Caco-2 (cell line): ENCODE measurements at regions not wholly inside any gene's neighbourhood (a gene's known extent, or its start where the extent isn't known, plus 50 kb on each side); places are given as distances from the start of the nearest gene placed in this dataset.

Experiments used
- BruUV-seq: library from RNA; stranded (reverse); fragments of 400-500 nt; replicated peaks from 2 replicates; lab custom pipeline; 2021; lab: Mats Ljungman, UMichigan
- CTCF ChIA-PET: fragments of 300-600 bp; sonication (Branson Sonifier 250); formaldehyde crosslinking; loops from one replicate; lab custom pipeline; 2022; ENCODE audit warnings: antibody characterized with exemption; lab: Charles Lee
- POLR2A ChIA-PET: fragments of 300-600 bp; sonication (Branson Sonifier 250); formaldehyde crosslinking; loops from one replicate; lab custom pipeline; 2022; ENCODE audit warnings: antibody characterized with exemption; lab: Charles Lee
- DNase-seq, 2 experiments: peaks; one replicate each; pipeline versions ENCODE4 v3.0.0 to v3.0.0-alpha.2; 2020 to 2022
- H3K27me3 ChIP-seq: replicated peaks from 2 replicates; pipeline ENCODE4 v1.6.0; 2011; ENCODE audit warnings: low read length; ENCODE audit not compliant: control insufficient read depth, insufficient read depth
- H3K36me3 ChIP-seq: 2 replicates; pipeline ENCODE4 v1.5.1; 2011; ENCODE audit warnings: low read length; ENCODE audit not compliant: control insufficient read depth, insufficient read depth
- H3K4me1 ChIP-seq: fragments of 250-450 bp; sonication (Bioruptor Pico); 2 replicates; pipeline ENCODE4 v1.5.1; 2020; ENCODE audit warnings: mild to moderate bottlenecking
- H3K4me3 ChIP-seq: 2 replicates; pipeline ENCODE4 v1.5.1; 2011; ENCODE audit warnings: low read depth, mild to moderate bottlenecking, control low read depth, low read length
- H3K9me3 ChIP-seq: fragments of 250-450 bp; sonication (Bioruptor Pico); 2 replicates; pipeline ENCODE4 v1.5.1; 2020; ENCODE audit warnings: mild to moderate bottlenecking, moderate library complexity
- H3K27ac Mint-ChIP-seq: one replicate; pipeline ENCODE4 v1.8.0; 2022; ENCODE audit warnings: mixed read lengths; ENCODE audit not compliant: unreplicated experiment
- H3K27me3 Mint-ChIP-seq: one replicate; pipeline ENCODE4 v1.8.0; 2022; ENCODE audit warnings: mixed read lengths; ENCODE audit not compliant: insufficient read depth, unreplicated experiment
- H3K36me3 Mint-ChIP-seq: one replicate; pipeline ENCODE4 v1.8.0; 2022; ENCODE audit warnings: mild to moderate bottlenecking, mixed read lengths; ENCODE audit not compliant: insufficient read depth, unreplicated experiment
- H3K4me1 Mint-ChIP-seq: one replicate; pipeline ENCODE4 v1.8.0; 2022; ENCODE audit warnings: low read depth, mixed read lengths; ENCODE audit not compliant: unreplicated experiment
- H3K4me3 Mint-ChIP-seq: one replicate; pipeline ENCODE4 v1.8.0; 2022; ENCODE audit warnings: mild to moderate bottlenecking, moderate library complexity, mixed read lengths; ENCODE audit not compliant: unreplicated experiment
- H3K9me3 Mint-ChIP-seq: one replicate; pipeline ENCODE4 v1.8.0; 2022; ENCODE audit warnings: mixed read lengths; ENCODE audit not compliant: unreplicated experiment
- intact Hi-C: fragments of 100-400 bp; cut with micrococcal nuclease; formaldehyde crosslinking; loops from one replicate; pipeline ENCODE4 v1.10.0; 2022; ENCODE audit not compliant: unreplicated experiment
- TF ChIP-seq, protein P1 (sequence below), 2 experiments: fragments of 200-600 bp in 1 of 2; IDR thresholded peaks; 1 replicate in 1 of 2; 2 replicates in 1 of 2; pipeline versions ENCODE4 v1.5.1 to v1.8.0; 2011 to 2022; ENCODE audit warnings: antibody characterized with exemption in 1 of 2, control low read depth in 1 of 2, inconsistent platforms in 1 of 2, low read depth in 1 of 2, low read length in 1 of 2, mild to moderate bottlenecking in 1 of 2, moderate library complexity in 1 of 2; ENCODE audit not compliant: insufficient read depth in 1 of 2, severe bottlenecking in 1 of 2, unreplicated experiment in 1 of 2

GRCh38 chr6:133156689-133157088 is 84.5 kb upstream of the EYA4 start:
- no peaks in the 10 kb centered on the region for H3K36me3 ChIP-seq
- CTCF ChIA-PET, result no interaction called here
- peaks cover 17% of the 10 kb centered on the region for H3K27me3 Mint-ChIP-seq

DNA sequence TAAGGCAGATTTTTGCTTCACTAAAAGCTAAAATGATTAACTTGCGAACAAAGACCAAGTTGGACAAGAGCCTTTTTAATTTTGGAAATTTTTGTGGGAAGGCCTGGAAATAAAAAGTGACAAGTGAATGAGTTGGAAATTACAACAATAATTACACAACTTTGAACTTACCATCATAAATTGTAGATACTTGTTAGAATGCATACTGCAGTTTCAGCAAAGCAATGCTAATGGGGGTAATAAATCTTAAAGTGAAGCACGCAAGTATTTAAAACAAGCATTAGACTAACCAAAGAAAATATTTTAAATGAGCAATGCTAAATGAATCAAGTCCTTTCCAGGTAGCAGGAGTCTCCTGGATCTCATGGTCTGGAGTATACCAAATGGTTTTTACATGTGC is 83.2 kb upstream of the EYA4 start:
- Mint-ChIP-seq H3K9me3 (peaks cover 18% of the 10 kb centered on the region), H3K27me3 (peaks cover 6% of the 10 kb centered on the region), H3K27ac (no peak overlapping the region), H3K4me1 (no peaks in the 10 kb centered on the region), H3K36me3 (no peaks in the 10 kb centered on the region), H3K4me3 (no peak overlapping the region)
- Histone ChIP-seq H3K9me3 (no peaks in the 10 kb centered on the region), H3K4me3 (no peak overlapping the region), H3K4me1 (no peaks in the 10 kb centered on the region), H3K36me3 (no peaks in the 10 kb centered on the region), H3K27me3 (no peaks in the 10 kb centered on the region)
- no TSS peak for BruUV-seq
- POLR2A ChIA-PET, result no interaction called here
- TF ChIP-seq, protein P1, sequence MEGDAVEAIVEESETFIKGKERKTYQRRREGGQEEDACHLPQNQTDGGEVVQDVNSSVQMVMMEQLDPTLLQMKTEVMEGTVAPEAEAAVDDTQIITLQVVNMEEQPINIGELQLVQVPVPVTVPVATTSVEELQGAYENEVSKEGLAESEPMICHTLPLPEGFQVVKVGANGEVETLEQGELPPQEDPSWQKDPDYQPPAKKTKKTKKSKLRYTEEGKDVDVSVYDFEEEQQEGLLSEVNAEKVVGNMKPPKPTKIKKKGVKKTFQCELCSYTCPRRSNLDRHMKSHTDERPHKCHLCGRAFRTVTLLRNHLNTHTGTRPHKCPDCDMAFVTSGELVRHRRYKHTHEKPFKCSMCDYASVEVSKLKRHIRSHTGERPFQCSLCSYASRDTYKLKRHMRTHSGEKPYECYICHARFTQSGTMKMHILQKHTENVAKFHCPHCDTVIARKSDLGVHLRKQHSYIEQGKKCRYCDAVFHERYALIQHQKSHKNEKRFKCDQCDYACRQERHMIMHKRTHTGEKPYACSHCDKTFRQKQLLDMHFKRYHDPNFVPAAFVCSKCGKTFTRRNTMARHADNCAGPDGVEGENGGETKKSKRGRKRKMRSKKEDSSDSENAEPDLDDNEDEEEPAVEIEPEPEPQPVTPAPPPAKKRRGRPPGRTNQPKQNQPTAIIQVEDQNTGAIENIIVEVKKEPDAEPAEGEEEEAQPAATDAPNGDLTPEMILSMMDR (IDR thresholded peaks at IDR 0.05; ENCODE audit: insufficient read depth in 1 of 2, low read depth in 1 of 2, low read length in 1 of 2, severe bottlenecking in 1 of 2, unreplicated experiment in 1 of 2), result no peak
- DNase-seq, result no peak
- intact Hi-C loops, result no loop called here
- CTCF ChIA-PET, result no interaction called here

More at GRCh38 chr6:133156689-133157088, 84.5 kb upstream of the EYA4 start:
- Histone ChIP-seq H3K4me3 (no peak overlapping the region), H3K27me3 (no peaks in the 10 kb centered on the region), H3K4me1 (no peaks in the 10 kb centered on the region), H3K9me3 (no peaks in the 10 kb centered on the region)
- DNase-seq, result no peak
- POLR2A ChIA-PET, result no interaction called here
- TF ChIP-seq, protein P1 (IDR thresholded peaks at IDR 0.05; ENCODE audit: insufficient read depth in 1 of 2, low read depth in 1 of 2, low read length in 1 of 2, severe bottlenecking in 1 of 2, unreplicated experiment in 1 of 2), result no peak
- intact Hi-C loops, result no loop called here
- Mint-ChIP-seq H3K4me3 (no peak overlapping the region), H3K27ac (no peak overlapping the region), H3K36me3 (no peaks in the 10 kb centered on the region), H3K9me3 (peaks cover 18% of the 10 kb centered on the region), H3K4me1 (no peaks in the 10 kb centered on the region)
- no TSS peak for BruUV-seq

- no peaks in the 10 kb centered on the region for H3K27me3 ChIP-seq
- DNase-seq, result no peak
- BruUV-seq, result no TSS peak
- H3K4me3 ChIP-seq, result no peak overlapping the region
- H3K36me3 ChIP-seq, result no peaks in the 10 kb centered on the region
- Mint-ChIP-seq H3K4me3 (no peak overlapping the region), H3K4me1 (no peaks in the 10 kb centered on the region), H3K9me3 (peaks cover 9% of the 10 kb centered on the region), H3K27ac (no peak overlapping the region), H3K36me3 (no peaks in the 10 kb centered on the region), H3K27me3 (peaks cover 3% of the 10 kb centered on the region)
- H3K4me1 ChIP-seq, result no peaks in the 10 kb centered on the region
- H3K9me3 ChIP-seq, result no peaks in the 10 kb centered on the region
- TF ChIP-seq, protein P1 (IDR thresholded peaks at IDR 0.05; ENCODE audit: insufficient read depth in 1 of 2, low read depth in 1 of 2, low read length in 1 of 2, severe bottlenecking in 1 of 2, unreplicated experiment in 1 of 2), result no peak
- intact Hi-C loops, result no loop called here
- ChIA-PET POLR2A (no interaction called here), CTCF (no interaction called here)
These were observed 81.8 kb upstream of the EYA4 start for GRCh38 chr6:133159255-133159795.
